ENCODE measurements at regions not wholly inside any gene's neighbourhood (a gene's known extent, or its start where the extent isn't known, plus 50 kb on each side); places are given as distances from the start of the nearest gene placed in this dataset.

DNA sequence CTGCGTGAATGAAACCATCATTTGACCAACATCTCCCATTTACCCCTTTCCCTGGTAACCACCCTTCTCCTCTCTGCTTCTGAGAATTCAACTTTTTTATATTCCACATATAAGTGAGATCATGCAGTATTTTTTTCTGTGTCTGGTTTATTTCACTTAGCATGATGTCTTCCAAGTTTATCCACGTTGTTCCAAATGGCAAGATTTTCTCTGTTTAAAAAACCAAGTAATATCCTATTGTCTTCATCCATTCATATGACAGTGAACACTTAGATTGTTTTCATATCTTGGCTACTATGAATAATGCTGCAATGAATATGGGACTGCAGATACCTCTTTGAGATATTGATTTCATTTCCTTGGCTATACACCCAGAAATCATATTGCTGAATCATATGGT lies 362.4 kb upstream of the SLC7A11 start:
- DNase-seq, result no peak
- H3K27ac Mint-ChIP-seq (ENCODE audit: unreplicated experiment), result no peak overlapping the region
- TF ChIP-seq, protein P1, sequence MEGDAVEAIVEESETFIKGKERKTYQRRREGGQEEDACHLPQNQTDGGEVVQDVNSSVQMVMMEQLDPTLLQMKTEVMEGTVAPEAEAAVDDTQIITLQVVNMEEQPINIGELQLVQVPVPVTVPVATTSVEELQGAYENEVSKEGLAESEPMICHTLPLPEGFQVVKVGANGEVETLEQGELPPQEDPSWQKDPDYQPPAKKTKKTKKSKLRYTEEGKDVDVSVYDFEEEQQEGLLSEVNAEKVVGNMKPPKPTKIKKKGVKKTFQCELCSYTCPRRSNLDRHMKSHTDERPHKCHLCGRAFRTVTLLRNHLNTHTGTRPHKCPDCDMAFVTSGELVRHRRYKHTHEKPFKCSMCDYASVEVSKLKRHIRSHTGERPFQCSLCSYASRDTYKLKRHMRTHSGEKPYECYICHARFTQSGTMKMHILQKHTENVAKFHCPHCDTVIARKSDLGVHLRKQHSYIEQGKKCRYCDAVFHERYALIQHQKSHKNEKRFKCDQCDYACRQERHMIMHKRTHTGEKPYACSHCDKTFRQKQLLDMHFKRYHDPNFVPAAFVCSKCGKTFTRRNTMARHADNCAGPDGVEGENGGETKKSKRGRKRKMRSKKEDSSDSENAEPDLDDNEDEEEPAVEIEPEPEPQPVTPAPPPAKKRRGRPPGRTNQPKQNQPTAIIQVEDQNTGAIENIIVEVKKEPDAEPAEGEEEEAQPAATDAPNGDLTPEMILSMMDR (IDR thresholded peaks at IDR 0.05; ENCODE audit: partially characterized antibody, unreplicated experiment), result no peak
- H3K4me3 Mint-ChIP-seq (ENCODE audit: unreplicated experiment), result no peak overlapping the region
- H3K36me3 Mint-ChIP-seq (ENCODE audit: unreplicated experiment), result peaks cover 10% of the 10 kb centered on the region
- no peaks in the 10 kb centered on the region for H3K27me3 Mint-ChIP-seq (ENCODE audit: unreplicated experiment)
- H3K4me1 Mint-ChIP-seq (ENCODE audit: low read depth, unreplicated experiment), result no peaks in the 10 kb centered on the region
- no peaks in the 10 kb centered on the region for H3K9me3 Mint-ChIP-seq (ENCODE audit: unreplicated experiment)

DNA sequence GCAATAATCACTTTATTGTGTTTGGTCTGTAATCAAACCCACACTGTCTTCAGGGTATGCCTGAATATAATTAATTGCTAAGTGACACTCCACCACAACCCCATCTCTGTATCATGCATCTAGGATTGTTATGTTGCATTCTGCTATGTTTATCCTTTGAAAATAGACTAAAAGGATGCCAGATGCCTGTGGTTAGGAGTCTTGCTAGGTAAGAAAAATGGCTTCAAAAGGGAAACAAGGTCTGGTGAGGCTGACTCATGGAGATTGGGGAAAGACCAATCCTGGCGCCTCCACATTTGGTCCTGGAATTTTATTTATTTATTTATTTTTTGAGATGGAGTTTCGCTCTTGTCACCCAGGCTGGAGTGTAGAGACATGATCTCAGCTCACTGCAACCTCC lies 360.5 kb upstream of the SLC7A11 start:
- Mint-ChIP-seq H3K36me3 (ENCODE audit: unreplicated experiment) (peaks cover 10% of the 10 kb centered on the region), H3K9me3 (ENCODE audit: unreplicated experiment) (no peaks in the 10 kb centered on the region), H3K27me3 (ENCODE audit: unreplicated experiment) (no peaks in the 10 kb centered on the region), H3K4me3 (ENCODE audit: unreplicated experiment) (no peak overlapping the region), H3K4me1 (ENCODE audit: low read depth, unreplicated experiment) (peaks cover under 1% of the 10 kb centered on the region), H3K27ac (ENCODE audit: unreplicated experiment) (no peak overlapping the region)
- DNase-seq, result no peak
- TF ChIP-seq, protein P1 (IDR thresholded peaks at IDR 0.05; ENCODE audit: partially characterized antibody, unreplicated experiment), result no peak

GRCh38 chr4:138599965-138600364 lies 357.8 kb upstream of the SLC7A11 start:
- H3K4me3 Mint-ChIP-seq (ENCODE audit: unreplicated experiment), result no peak overlapping the region
- H3K36me3 Mint-ChIP-seq (ENCODE audit: unreplicated experiment), result peaks cover 10% of the 10 kb centered on the region

DNA sequence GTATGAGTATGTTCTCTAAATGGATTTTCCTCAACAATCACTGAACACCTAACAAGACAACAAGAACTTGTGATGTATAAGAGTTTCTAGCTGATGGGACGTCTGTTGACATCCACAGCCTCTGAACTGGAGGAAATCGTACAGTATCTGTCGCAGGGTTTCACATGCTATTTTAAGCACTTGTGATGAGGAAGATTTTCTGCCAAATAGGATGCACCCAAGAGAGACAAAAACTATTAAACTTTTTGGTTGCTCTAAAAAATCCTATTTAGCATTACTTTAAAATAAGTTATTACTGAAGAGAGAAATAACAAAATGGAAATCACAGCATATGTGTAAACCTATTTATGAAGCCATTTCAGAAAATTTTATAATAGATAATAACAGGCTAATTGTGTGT lies 356.1 kb upstream of the SLC7A11 start:
- no peak overlapping the region for H3K4me3 Mint-ChIP-seq (ENCODE audit: unreplicated experiment)
- TF ChIP-seq, protein P1 (IDR thresholded peaks at IDR 0.05; ENCODE audit: partially characterized antibody, unreplicated experiment), result no peak
- H3K4me1 Mint-ChIP-seq (ENCODE audit: low read depth, unreplicated experiment), result peaks cover 4% of the 10 kb centered on the region
- H3K27me3 Mint-ChIP-seq (ENCODE audit: unreplicated experiment), result no peaks in the 10 kb centered on the region
- H3K9me3 Mint-ChIP-seq (ENCODE audit: unreplicated experiment), result no peaks in the 10 kb centered on the region
- no peak overlapping the region for H3K27ac Mint-ChIP-seq (ENCODE audit: unreplicated experiment)
- DNase-seq, result no peak
- H3K36me3 Mint-ChIP-seq (ENCODE audit: unreplicated experiment), result peaks cover 10% of the 10 kb centered on the region

More at GRCh38 chr4:138599965-138600364, 357.8 kb upstream of the SLC7A11 start:
- DNase-seq, result no peak
- Mint-ChIP-seq H3K27ac (ENCODE audit: unreplicated experiment) (no peak overlapping the region), H3K27me3 (ENCODE audit: unreplicated experiment) (no peaks in the 10 kb centered on the region), H3K4me1 (ENCODE audit: low read depth, unreplicated experiment) (peaks cover 4% of the 10 kb centered on the region), H3K9me3 (ENCODE audit: unreplicated experiment) (no peaks in the 10 kb centered on the region)
- TF ChIP-seq, protein P1 (IDR thresholded peaks at IDR 0.05; ENCODE audit: partially characterized antibody, unreplicated experiment), result no peak

GRCh38 chr4:138596896-138597295 lies 354.7 kb upstream of the SLC7A11 start:
- peaks cover 4% of the 10 kb centered on the region for H3K4me1 Mint-ChIP-seq (ENCODE audit: low read depth, unreplicated experiment)
- H3K27ac Mint-ChIP-seq (ENCODE audit: unreplicated experiment), result no peak overlapping the region
- H3K27me3 Mint-ChIP-seq (ENCODE audit: unreplicated experiment), result no peaks in the 10 kb centered on the region
- peaks cover 8% of the 10 kb centered on the region for H3K36me3 Mint-ChIP-seq (ENCODE audit: unreplicated experiment)
- no peaks in the 10 kb centered on the region for H3K9me3 Mint-ChIP-seq (ENCODE audit: unreplicated experiment)
- TF ChIP-seq, protein P1 (IDR thresholded peaks at IDR 0.05; ENCODE audit: partially characterized antibody, unreplicated experiment), result no peak
- H3K4me3 Mint-ChIP-seq (ENCODE audit: unreplicated experiment), result no peak overlapping the region
- DNase-seq, result no peak
